Tibial artery (tissue), 4 donors: ENCODE measurements at regions not wholly inside any gene's neighbourhood (a gene's known extent, or its start where the extent isn't known, plus 50 kb on each side); places are given as distances from the start of the nearest gene placed in this dataset.

Source experiments
- DNase-seq, 2 donors: peaks; one replicate each; pipeline ENCODE4 v3.0.0-alpha.2; 2019
- H3K27ac ChIP-seq, 2 donors: fragments of 200-600 bp; sonication (generic) in 1 of 2; 1 replicate in 1 of 2; 2 replicates in 1 of 2; pipeline ENCODE4 v1.5.1; 2018 to 2019; ENCODE audit warnings: mild to moderate bottlenecking in 1 of 2
- H3K27me3 ChIP-seq, 2 donors: fragments of 200-600 bp; sonication (generic) in 1 of 2; one replicate each; pipeline versions ENCODE4 v1.5.1 to v1.6.0; 2016 to 2019
- H3K36me3 ChIP-seq, 3 donors: fragments of 200-600 bp; sonication (generic) in 2 of 3; one replicate each; pipeline ENCODE4 v1.5.1; 2016 to 2019; ENCODE audit warnings: mild to moderate bottlenecking in 2 of 3
- H3K4me1 ChIP-seq, 4 donors: fragments of 200-600 bp; sonication (generic) in 2 of 4; 1 replicate in 3 of 4; 2 replicates in 1 of 4; pipeline ENCODE4 v1.5.1; 2016 to 2019
- H3K4me3 ChIP-seq, 2 donors: fragments of 200-600 bp; sonication (generic) in 1 of 2; 1 replicate in 1 of 2; 2 replicates in 1 of 2; pipeline ENCODE4 v1.5.1; 2018 to 2019; ENCODE audit warnings: mild to moderate bottlenecking in 2 of 2
- H3K9me3 ChIP-seq, 3 donors: fragments of 200-600 bp; sonication (generic) in 1 of 3; one replicate each; pipeline ENCODE4 v1.5.1; 2016 to 2019
- CTCF ChIP-seq, 2 experiments: fragments of 200-600 bp in 1 of 2; fragments of 450-650 bp in 1 of 2; IDR thresholded peaks; one replicate each; pipeline ENCODE4 v1.5.1; 2017 to 2019; ENCODE audit warnings: antibody characterized with exemption in 2 of 2, mild to moderate bottlenecking in 1 of 2, moderate library complexity in 1 of 2
- intact Hi-C: fragments of 100-400 bp; cut with DNase I; formaldehyde crosslinking; loops from one replicate; pipeline ENCODE4 v1.15.0; 2023; ENCODE audit warnings: low total_unique reads

- no peak for DNase-seq
- no peak for TF ChIP-seq CTCF (IDR thresholded peaks at IDR 0.05)
- intact Hi-C loops, result no loop called here
- H3K9me3 ChIP-seq, result no peaks in the 10 kb centered on the region
- peaks cover 0 to 18% (median 0%) of the 10 kb centered on the region in 4 donors for H3K4me1 ChIP-seq
- H3K27ac ChIP-seq, result no peak overlapping the region
- no peaks in the 10 kb centered on the region for H3K27me3 ChIP-seq
- no peaks in the 10 kb centered on the region for H3K36me3 ChIP-seq
- no peak overlapping the region for H3K4me3 ChIP-seq
Observed at GRCh38 chr2:67642961-67643360, 245.8 kb downstream of the ETAA1 start.

- DNase-seq, result no peak
- H3K27ac ChIP-seq, result no peak overlapping the region
- H3K9me3 ChIP-seq, result no peaks in the 10 kb centered on the region
- intact Hi-C loops, result no loop called here
- no peak for TF ChIP-seq CTCF (IDR thresholded peaks at IDR 0.05)
- no peak overlapping the region for H3K4me3 ChIP-seq
- no peaks in the 10 kb centered on the region for H3K27me3 ChIP-seq
- peaks cover 0 to 34% (median 7%) of the 10 kb centered on the region in 4 donors for H3K4me1 ChIP-seq
- H3K36me3 ChIP-seq, result no peaks in the 10 kb centered on the region
Observed at GRCh38 chr2:67645280-67646138, 248.4 kb downstream of the ETAA1 start.

- Histone ChIP-seq H3K9me3 (no peaks in the 10 kb centered on the region), H3K27ac (no peak overlapping the region), H3K36me3 (no peaks in the 10 kb centered on the region), H3K4me1 (peaks cover 0 to 46% (median 16%) of the 10 kb centered on the region in 4 donors), H3K27me3 (no peaks in the 10 kb centered on the region), H3K4me3 (no peak overlapping the region)
- DNase-seq, result no peak
- TF ChIP-seq CTCF (IDR thresholded peaks at IDR 0.05), result no peak
- intact Hi-C loops, result no loop called here
Observed at GRCh38 chr2:67646714-67647333, 249.7 kb downstream of the ETAA1 start.

- no peaks in the 10 kb centered on the region for H3K9me3 ChIP-seq
- intact Hi-C loops, result loop anchor here (5.0 kb wide), 1 partner anchor 1217 kb away; no protein-coding TSS in a partner anchor
- no peaks in the 10 kb centered on the region for H3K36me3 ChIP-seq
- H3K27me3 ChIP-seq, result no peaks in the 10 kb centered on the region
- no peak for TF ChIP-seq CTCF (IDR thresholded peaks at IDR 0.05)
- DNase-seq, result peak in 1 of 2 donors; percentile 44
- H3K4me1 ChIP-seq, result peaks cover 0 to 49% (median 16%) of the 10 kb centered on the region in 4 donors
- no peak overlapping the region for H3K4me3 ChIP-seq
- H3K27ac ChIP-seq, result peak overlapping the region; percentile 17 to 21
Observed at GRCh38 chr2:67649331-67650261, 252.5 kb downstream of the ETAA1 start.
